Osteoblast (primary cell): ENCODE measurements at regions not wholly inside any gene's neighbourhood (a gene's known extent, or its start where the extent isn't known, plus 50 kb on each side); places are given as distances from the start of the nearest gene placed in this dataset.

ENCODE experiments used
- DNase-seq: peaks from one replicate; pipeline ENCODE4 v3.0.0; 2011; ENCODE audit warnings: low spot score, mixed read lengths; ENCODE audit not compliant: insufficient read length; ENCODE audit errors: missing footprints
- H2AFZ ChIP-seq: 2 replicates; pipeline ENCODE4 v1.6.0; 2011; ENCODE audit warnings: mild to moderate bottlenecking, low read length
- H3K27ac ChIP-seq: 2 replicates; pipeline ENCODE4 v1.5.1; 2011; ENCODE audit warnings: mild to moderate bottlenecking, low read depth, low read length, moderate library complexity
- H3K27me3 ChIP-seq: 2 replicates; pipeline ENCODE4 v1.6.0; 2012; ENCODE audit warnings: mild to moderate bottlenecking, control low read depth, inconsistent platforms, low read length, moderate library complexity; ENCODE audit not compliant: insufficient read depth
- H3K36me3 ChIP-seq: 2 replicates; pipeline ENCODE4 v1.5.1; 2011; ENCODE audit warnings: mild to moderate bottlenecking, low read length, control low read depth, moderate library complexity; ENCODE audit not compliant: insufficient read depth
- H3K4me1 ChIP-seq: 2 replicates; pipeline ENCODE4 v1.5.1; 2011; ENCODE audit warnings: mild to moderate bottlenecking, low read length, control low read depth, moderate library complexity; ENCODE audit not compliant: insufficient read depth
- H3K4me2 ChIP-seq: 2 replicates; pipeline ENCODE4 v1.6.0; 2011; ENCODE audit warnings: mild to moderate bottlenecking, low read length; ENCODE audit not compliant: insufficient read depth
- H3K4me3 ChIP-seq: fragments of 200-600 bp; sonication (generic); 3 replicates; pipeline ENCODE4 v1.5.1; 2012; ENCODE audit warnings: mild to moderate bottlenecking, low read length, inconsistent platforms; ENCODE audit not compliant: insufficient read depth
- H3K79me2 ChIP-seq: 2 replicates; pipeline ENCODE4 v1.6.0; 2012; ENCODE audit warnings: mild to moderate bottlenecking, low read length, control low read depth, inconsistent platforms; ENCODE audit not compliant: insufficient read depth
- H3K9me3 ChIP-seq: 2 replicates; pipeline ENCODE4 v1.5.1; 2011; ENCODE audit warnings: low read depth, low read length, control low read depth
- H4K20me1 ChIP-seq: 2 replicates; pipeline ENCODE4 v1.6.0; 2012; ENCODE audit warnings: mild to moderate bottlenecking, low read length, control low read depth; ENCODE audit not compliant: insufficient read depth
- TF ChIP-seq, protein P1 (sequence below): IDR thresholded peaks from 2 replicates; pipeline ENCODE4 v1.5.1; 2011; ENCODE audit warnings: mild to moderate bottlenecking, low read depth, low read length, moderate library complexity; ENCODE audit errors: extremely low read depth

DNA sequence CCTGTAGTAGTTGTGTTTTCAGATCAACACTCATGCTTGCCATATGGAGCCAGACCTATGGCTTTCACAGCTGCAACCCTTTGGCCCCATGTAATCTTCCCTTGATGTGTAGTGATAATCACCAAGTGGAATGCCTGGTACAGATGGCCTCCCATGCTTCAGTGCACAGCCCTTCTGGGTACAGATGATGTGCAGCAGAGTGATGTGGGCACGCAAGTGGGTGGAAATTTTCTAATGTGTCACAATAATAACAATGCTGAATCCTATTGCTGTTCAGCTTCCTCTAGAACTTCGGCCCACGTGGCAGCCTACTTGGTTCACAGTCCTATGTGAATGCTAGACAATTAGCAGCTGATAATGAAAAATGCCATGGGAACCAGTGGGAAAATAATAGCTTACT, 188.1 kb downstream of the SNAPC1 start:
- Histone ChIP-seq H3K4me3 (no peak overlapping the region), H3K79me2 (no peaks in the 10 kb centered on the region), H3K27ac (no peak overlapping the region), H3K4me2 (no peak overlapping the region), H4K20me1 (no peaks in the 10 kb centered on the region), H3K4me1 (no peaks in the 10 kb centered on the region), H3K9me3 (no peaks in the 10 kb centered on the region), H3K36me3 (no peaks in the 10 kb centered on the region), H2AFZ (no peak overlapping the region), H3K27me3 (no peaks in the 10 kb centered on the region)
- DNase-seq, result no peak
- TF ChIP-seq, protein P1, sequence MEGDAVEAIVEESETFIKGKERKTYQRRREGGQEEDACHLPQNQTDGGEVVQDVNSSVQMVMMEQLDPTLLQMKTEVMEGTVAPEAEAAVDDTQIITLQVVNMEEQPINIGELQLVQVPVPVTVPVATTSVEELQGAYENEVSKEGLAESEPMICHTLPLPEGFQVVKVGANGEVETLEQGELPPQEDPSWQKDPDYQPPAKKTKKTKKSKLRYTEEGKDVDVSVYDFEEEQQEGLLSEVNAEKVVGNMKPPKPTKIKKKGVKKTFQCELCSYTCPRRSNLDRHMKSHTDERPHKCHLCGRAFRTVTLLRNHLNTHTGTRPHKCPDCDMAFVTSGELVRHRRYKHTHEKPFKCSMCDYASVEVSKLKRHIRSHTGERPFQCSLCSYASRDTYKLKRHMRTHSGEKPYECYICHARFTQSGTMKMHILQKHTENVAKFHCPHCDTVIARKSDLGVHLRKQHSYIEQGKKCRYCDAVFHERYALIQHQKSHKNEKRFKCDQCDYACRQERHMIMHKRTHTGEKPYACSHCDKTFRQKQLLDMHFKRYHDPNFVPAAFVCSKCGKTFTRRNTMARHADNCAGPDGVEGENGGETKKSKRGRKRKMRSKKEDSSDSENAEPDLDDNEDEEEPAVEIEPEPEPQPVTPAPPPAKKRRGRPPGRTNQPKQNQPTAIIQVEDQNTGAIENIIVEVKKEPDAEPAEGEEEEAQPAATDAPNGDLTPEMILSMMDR, result no peak

DNA sequence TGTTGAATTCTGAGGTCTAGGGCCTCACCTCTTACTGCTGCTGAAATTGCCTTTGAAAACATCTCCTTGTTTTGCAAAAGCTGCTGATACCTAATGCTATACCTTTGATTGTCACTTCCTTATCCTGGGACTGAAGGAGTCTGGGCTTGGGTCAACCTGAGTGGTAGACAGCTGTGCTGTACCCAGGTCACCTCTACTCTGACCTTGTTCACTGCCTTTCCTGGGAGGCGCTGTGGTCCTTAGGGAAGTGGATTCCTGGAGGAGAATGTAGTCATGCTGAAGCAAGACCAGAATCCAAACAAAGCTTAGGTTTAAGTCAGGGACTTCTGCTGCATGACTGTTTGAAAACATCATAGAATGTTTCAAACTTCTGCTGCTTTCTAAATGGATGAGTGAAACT, 191.4 kb downstream of the SNAPC1 start:
- Histone ChIP-seq H3K4me1 (no peaks in the 10 kb centered on the region), H2AFZ (no peak overlapping the region), H3K36me3 (no peaks in the 10 kb centered on the region), H3K27me3 (no peaks in the 10 kb centered on the region), H3K27ac (no peak overlapping the region), H4K20me1 (no peaks in the 10 kb centered on the region), H3K4me3 (no peak overlapping the region), H3K9me3 (peaks cover 2% of the 10 kb centered on the region), H3K4me2 (no peak overlapping the region), H3K79me2 (no peaks in the 10 kb centered on the region)
- TF ChIP-seq, protein P1, result no peak
- no peak for DNase-seq

DNA sequence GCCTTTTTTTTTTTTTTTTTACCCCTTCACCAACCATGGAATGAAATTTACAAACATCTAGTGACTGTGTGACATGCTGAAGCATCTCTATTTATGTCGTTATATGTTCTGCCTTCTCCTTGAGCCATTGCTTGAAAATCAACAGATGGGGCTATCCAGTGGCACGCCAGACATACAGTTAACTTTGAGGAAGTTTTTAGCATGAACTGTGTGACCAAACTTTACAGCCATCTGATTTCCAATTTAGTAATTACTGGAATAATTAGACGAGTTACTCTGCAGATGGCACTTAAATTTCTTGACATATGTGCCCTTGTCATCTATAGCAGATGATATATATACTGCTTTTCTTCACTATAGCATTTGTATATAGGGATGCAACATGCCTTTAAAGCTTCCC, 192.1 kb downstream of the SNAPC1 start:
- Histone ChIP-seq H2AFZ (no peak overlapping the region), H3K27me3 (no peaks in the 10 kb centered on the region), H3K4me1 (no peaks in the 10 kb centered on the region), H3K27ac (no peak overlapping the region), H3K9me3 (peaks cover 2% of the 10 kb centered on the region), H3K36me3 (no peaks in the 10 kb centered on the region), H3K4me3 (no peak overlapping the region), H3K4me2 (no peak overlapping the region), H3K79me2 (no peaks in the 10 kb centered on the region), H4K20me1 (no peaks in the 10 kb centered on the region)
- DNase-seq, result no peak
- TF ChIP-seq, protein P1, result no peak

DNA sequence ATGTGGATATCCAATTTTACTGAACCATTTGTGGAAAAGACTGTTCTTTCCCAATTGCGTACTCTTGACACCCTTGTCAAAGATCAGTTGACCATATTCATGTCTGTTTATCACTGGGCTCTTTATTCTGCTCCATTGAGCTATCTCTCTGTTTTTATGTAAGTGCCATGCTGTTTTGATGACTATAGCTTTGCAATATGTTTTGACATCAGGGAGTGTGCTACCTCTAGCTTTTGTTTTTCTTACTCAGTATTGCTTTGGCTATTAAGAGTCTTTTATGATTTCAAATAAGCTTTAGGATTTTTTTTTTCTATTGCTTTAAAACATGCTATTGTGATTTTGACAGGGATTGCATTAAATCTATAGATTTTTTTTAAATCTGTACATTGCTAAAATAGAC, 194.3 kb downstream of the SNAPC1 start:
- H3K79me2 ChIP-seq, result no peaks in the 10 kb centered on the region
- no peaks in the 10 kb centered on the region for H3K27me3 ChIP-seq
- DNase-seq, result no peak
- H3K4me2 ChIP-seq, result no peak overlapping the region
- no peaks in the 10 kb centered on the region for H4K20me1 ChIP-seq
- H3K27ac ChIP-seq, result no peak overlapping the region
- no peak overlapping the region for H2AFZ ChIP-seq
- TF ChIP-seq, protein P1, result no peak
- no peaks in the 10 kb centered on the region for H3K4me1 ChIP-seq
- H3K4me3 ChIP-seq, result no peak overlapping the region
- peaks cover 2% of the 10 kb centered on the region for H3K9me3 ChIP-seq
- no peaks in the 10 kb centered on the region for H3K36me3 ChIP-seq
